Activated naive CD8-positive, alpha-beta T cell treated with anti-CD3 and anti-CD28 coated beads for 36 hours (primary cell): ENCODE measurements at regions not wholly inside any gene's neighbourhood (a gene's known extent, or its start where the extent isn't known, plus 50 kb on each side); places are given as distances from the start of the nearest gene placed in this dataset.

Experiments used
- DNase-seq: peaks from one replicate; pipeline ENCODE4 v3.0.0; 2021
- H3K27ac Mint-ChIP-seq: one replicate; pipeline ENCODE4 v1.8.0; 2022; ENCODE audit warnings: mild to moderate bottlenecking, moderate library complexity, mixed read lengths
- H3K27me3 Mint-ChIP-seq: one replicate; pipeline ENCODE4 v1.8.0; 2022; ENCODE audit warnings: mild to moderate bottlenecking, mixed read lengths
- H3K36me3 Mint-ChIP-seq: one replicate; pipeline ENCODE4 v1.8.0; 2021; ENCODE audit warnings: mild to moderate bottlenecking, mixed read lengths
- H3K4me1 Mint-ChIP-seq: one replicate; pipeline ENCODE4 v1.8.0; 2021; ENCODE audit warnings: mixed read lengths
- H3K4me3 Mint-ChIP-seq: one replicate; pipeline ENCODE4 v1.8.0; 2022; ENCODE audit warnings: mild to moderate bottlenecking, moderate library complexity, mixed read lengths
- H3K9me3 Mint-ChIP-seq: one replicate; pipeline ENCODE4 v1.8.0; 2022; ENCODE audit warnings: mixed read lengths

DNA sequence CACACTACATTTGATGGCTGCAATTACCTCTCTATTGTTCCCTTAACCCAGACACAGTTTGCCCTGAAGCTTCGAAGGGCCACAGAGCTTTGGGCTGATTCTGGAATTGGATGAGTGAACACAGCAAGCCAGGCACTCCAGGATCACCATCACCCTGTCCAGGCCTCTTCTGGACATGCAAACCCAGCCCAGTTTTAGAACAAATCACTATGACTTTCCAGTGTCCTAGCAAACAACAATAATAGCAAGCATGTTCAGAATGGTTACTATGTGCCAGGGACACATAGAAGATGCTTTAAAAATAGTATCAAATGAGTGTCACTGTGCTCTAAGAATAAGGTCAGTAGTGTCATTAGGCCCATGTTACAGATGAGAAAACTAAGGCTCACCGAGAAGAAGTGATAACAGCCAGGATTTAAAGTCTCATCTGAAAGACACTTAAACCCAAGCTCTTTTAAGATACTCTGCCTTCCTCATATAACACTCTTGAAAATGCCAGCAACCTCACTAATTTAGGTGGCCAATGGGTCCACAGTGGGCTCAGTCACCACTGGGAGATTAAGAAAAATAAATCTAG lies 191.7 kb upstream of the STK17B start:
- H3K27ac Mint-ChIP-seq: no peak overlapping the region
- no peak overlapping the region for H3K4me3 Mint-ChIP-seq
- peaks cover 5% of the 10 kb centered on the region for H3K27me3 Mint-ChIP-seq
- peaks cover 2% of the 10 kb centered on the region for H3K9me3 Mint-ChIP-seq
- DNase-seq: no peak
- H3K36me3 Mint-ChIP-seq: no peaks in the 10 kb centered on the region
- peaks cover 6% of the 10 kb centered on the region for H3K4me1 Mint-ChIP-seq

DNA sequence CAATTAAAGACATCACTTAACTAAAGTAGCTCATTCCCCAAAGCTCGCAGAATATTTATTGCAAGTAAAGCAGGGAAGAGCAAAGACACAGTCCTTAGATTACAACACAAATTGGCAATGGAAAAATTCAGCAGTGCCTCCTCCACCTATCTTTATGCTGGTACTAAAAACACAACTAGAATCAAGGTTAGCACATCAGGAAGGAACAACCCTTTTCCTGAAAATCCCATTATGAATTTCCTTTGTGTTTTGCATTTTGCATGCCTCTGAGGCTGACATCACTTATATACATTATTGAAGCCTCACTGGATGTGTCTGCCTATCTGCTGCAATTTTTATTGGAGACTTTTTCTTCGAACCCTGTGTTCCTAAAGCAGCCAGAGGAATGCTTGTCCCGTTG lies 193.8 kb upstream of the STK17B start:
- H3K4me3 Mint-ChIP-seq: no peak overlapping the region
- DNase-seq: no peak
- peaks cover 2% of the 10 kb centered on the region for H3K36me3 Mint-ChIP-seq

DNA sequence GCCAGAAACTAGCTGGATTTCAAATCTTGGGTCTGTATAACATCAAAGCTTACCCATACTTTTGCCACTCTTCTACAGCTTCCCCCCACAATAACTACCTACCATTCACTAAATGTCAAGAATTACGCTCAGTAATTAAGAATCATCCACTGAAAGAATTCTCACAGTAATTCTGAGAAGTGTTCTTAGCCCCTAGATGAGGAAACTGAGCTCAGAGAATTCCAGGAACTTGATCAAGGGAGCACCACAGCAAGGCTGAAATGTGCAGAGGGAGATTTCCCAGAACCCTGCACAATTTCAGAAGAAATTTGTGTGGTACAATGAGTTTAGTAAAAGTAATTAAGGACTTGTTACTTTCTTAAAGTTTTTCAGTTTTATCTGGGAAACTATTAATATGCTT lies 194.5 kb upstream of the STK17B start:
- H3K9me3 Mint-ChIP-seq: peaks cover 12% of the 10 kb centered on the region
- DNase-seq: no peak
- H3K4me3 Mint-ChIP-seq: no peak overlapping the region
- peaks cover 3% of the 10 kb centered on the region for H3K27me3 Mint-ChIP-seq
- peaks cover 2% of the 10 kb centered on the region for H3K36me3 Mint-ChIP-seq
- H3K4me1 Mint-ChIP-seq: peaks cover 6% of the 10 kb centered on the region
- no peak overlapping the region for H3K27ac Mint-ChIP-seq

More for the DNA sequence above, 193.8 kb upstream of the STK17B start:
- H3K4me1 Mint-ChIP-seq: peaks cover 6% of the 10 kb centered on the region
- H3K9me3 Mint-ChIP-seq: peaks cover 12% of the 10 kb centered on the region
- H3K27me3 Mint-ChIP-seq: peaks cover 5% of the 10 kb centered on the region
- no peak overlapping the region for H3K27ac Mint-ChIP-seq

DNA sequence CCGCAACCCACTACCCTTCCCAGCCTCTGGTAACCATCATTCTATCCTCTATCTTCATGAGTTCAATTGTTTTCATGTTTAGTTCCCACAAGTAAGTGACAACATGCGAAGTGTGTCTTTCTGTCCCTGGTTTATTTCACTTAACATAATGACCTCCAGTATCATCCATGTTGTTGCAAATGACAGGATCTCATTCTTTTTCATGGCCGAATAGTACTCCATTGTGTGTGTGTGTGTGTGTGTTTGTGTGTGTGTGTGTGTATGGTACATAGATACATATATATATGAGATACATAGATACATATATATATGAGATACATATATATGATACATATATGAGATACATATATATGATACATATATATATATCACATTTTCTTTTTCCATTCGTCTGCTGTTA lies 196.3 kb upstream of the STK17B start:
- H3K4me1 Mint-ChIP-seq: peaks cover 6% of the 10 kb centered on the region
- peaks cover 2% of the 10 kb centered on the region for H3K36me3 Mint-ChIP-seq
- H3K4me3 Mint-ChIP-seq: no peak overlapping the region
- peaks cover 12% of the 10 kb centered on the region for H3K9me3 Mint-ChIP-seq
- no peak for DNase-seq
- H3K27ac Mint-ChIP-seq: no peak overlapping the region
- H3K27me3 Mint-ChIP-seq: peaks cover 4% of the 10 kb centered on the region

DNA sequence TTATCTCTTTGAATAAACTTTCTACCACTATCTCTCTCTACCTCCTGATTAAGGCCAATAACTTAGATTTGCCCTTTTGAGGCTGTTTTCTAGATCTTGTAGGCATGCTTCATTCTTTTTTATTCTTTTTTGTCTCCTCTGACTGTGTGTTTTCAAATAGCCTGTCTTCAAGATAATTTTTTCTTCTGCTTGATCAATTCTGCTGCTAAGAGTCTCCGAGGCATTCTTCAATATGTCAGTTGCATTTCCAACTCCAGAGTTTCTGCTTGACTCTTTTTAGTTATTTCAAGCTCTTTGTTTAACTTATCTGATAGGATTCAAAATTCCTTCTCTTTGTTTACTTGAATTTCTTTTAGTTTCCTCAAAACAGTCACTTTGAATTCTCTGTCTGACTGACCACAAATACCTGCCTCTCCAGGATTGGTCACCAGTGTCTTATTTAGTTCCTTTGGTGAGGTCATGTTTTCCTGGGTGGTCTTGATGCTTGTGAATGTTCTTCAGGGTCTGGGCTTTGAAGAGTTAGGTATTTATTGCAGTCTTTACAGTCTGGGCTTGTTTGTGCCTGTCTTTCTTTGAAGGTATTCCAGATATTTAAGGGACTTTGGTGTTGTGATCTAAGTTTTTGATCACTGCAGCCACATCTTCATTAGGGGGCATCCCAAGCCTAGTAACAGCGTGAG lies 197.3 kb upstream of the STK17B start:
- Mint-ChIP-seq H3K27me3 (peaks cover 4% of the 10 kb centered on the region), H3K4me3 (no peak overlapping the region), H3K27ac (no peak overlapping the region), H3K4me1 (peaks cover 6% of the 10 kb centered on the region), H3K9me3 (peaks cover 12% of the 10 kb centered on the region), H3K36me3 (peaks cover 2% of the 10 kb centered on the region)
- no peak for DNase-seq

DNA sequence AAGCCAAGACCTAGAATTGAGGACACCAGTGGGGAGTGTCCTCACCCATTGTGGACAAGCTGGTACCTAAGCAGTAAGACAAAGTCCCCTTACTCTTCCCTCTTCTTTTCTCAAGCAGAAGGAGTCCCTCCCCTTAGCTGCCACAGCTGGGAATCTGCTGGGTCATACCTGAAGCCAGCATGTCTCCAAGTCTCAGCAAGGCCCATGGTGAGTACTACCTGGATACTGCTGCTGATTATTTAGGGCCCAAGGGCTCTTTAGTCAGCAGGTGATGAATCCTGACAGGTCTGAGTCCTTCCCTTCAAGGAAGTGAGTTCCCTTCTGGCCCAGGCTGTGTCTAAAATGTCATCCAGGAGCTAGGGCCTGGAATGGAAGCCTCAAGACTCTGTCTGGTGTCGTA lies 198.6 kb upstream of the STK17B start:
- Mint-ChIP-seq H3K27me3 (peaks cover 8% of the 10 kb centered on the region), H3K9me3 (peaks cover 12% of the 10 kb centered on the region), H3K36me3 (peaks cover 2% of the 10 kb centered on the region), H3K4me3 (no peak overlapping the region), H3K4me1 (peaks cover 6% of the 10 kb centered on the region), H3K27ac (no peak overlapping the region)
- no peak for DNase-seq

DNA sequence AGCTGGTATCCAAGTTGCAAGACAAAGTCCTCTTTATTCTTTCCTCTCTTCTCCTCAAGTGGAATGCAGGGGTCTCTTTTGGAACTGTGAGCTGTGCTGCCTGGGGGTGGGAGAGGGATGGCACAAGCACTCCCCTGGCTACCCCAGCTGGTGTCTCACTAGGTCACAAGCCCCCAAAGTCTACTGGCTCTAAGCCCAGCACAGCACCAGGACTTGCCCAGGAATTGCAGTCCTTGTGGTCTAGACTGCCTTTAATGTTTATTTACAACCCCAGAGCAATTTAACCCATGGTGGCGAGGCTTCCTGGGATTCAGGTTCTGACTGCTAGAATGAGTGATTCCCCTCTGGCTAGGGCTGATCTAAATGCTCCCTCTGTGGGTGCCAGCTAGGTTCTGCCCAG lies 199.0 kb upstream of the STK17B start:
- Mint-ChIP-seq H3K27ac (no peak overlapping the region), H3K4me1 (peaks cover 6% of the 10 kb centered on the region)

DNA sequence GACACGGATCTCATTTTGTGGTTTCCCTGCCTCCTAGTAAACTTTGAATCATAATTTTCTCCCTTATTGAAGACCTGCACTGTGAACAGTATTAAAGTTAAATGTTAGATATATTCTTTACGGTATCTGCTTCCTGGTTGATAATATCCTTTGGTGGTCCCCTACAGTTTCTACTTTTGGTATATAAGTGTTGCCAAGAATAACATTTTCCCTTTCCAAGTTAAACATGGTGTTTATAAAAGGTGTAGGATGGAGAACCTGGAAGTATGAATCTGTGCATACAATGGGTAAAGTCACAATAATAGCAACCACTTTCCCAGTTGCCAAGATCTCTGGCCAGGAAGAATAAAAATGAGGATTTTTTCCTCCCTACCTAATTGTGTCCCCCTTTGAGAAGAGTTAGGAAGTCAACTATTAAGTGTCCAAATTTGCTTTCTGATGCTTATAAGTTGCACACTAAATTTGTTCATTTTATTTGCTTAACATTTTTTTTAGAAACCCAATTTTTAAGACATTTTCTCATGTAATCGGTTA lies 201.0 kb upstream of the STK17B start:
- DNase-seq: no peak
- Mint-ChIP-seq H3K36me3 (peaks cover 3% of the 10 kb centered on the region), H3K4me3 (no peak overlapping the region), H3K4me1 (peaks cover 4% of the 10 kb centered on the region), H3K9me3 (peaks cover 14% of the 10 kb centered on the region), H3K27me3 (peaks cover 8% of the 10 kb centered on the region), H3K27ac (no peak overlapping the region)

More for the DNA sequence above, 199.0 kb upstream of the STK17B start:
- Mint-ChIP-seq H3K9me3 (peaks cover 12% of the 10 kb centered on the region), H3K27me3 (peaks cover 8% of the 10 kb centered on the region), H3K36me3 (peaks cover 2% of the 10 kb centered on the region), H3K4me3 (no peak overlapping the region)
- no peak for DNase-seq

DNA sequence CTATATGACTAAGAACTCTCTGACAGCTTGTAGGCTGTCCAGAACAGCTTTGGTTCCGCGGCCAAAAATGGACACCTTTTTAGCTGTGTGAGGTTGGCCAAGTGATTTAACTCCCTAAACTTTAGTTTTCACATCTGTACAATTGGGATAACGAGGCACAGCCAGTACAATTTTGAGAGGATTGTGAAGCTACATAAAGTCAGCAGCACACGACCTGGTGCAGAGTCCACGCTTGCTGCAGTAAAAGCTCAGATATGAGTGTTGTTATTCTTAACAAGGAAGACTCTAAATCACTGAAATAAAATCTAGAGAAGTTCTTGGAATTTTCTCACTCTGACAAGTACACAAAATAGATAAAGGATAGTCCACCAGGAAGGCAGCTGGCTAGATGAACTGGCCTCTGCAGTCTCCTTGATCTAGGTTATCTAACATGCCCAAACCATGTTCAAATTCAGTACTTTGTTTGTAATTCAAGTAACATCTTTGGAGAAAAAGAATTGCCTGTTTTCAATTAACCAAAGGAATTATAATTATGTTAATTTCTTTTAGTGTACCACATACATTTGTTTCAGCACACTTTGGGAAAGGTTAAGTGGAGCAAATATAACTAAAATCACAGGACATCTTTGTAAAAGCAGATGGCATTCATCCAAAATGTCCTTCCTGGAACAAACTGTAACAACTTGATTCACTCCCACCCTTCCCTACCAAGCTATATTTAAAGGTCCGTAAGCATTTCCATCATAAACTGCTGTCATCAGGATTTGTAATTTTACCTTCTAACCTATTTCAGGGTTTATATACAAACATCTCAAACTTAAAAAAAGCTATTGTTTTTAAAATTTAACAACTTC lies 201.7 kb upstream of the STK17B start:
- H3K9me3 Mint-ChIP-seq: peaks cover 12% of the 10 kb centered on the region

DNA sequence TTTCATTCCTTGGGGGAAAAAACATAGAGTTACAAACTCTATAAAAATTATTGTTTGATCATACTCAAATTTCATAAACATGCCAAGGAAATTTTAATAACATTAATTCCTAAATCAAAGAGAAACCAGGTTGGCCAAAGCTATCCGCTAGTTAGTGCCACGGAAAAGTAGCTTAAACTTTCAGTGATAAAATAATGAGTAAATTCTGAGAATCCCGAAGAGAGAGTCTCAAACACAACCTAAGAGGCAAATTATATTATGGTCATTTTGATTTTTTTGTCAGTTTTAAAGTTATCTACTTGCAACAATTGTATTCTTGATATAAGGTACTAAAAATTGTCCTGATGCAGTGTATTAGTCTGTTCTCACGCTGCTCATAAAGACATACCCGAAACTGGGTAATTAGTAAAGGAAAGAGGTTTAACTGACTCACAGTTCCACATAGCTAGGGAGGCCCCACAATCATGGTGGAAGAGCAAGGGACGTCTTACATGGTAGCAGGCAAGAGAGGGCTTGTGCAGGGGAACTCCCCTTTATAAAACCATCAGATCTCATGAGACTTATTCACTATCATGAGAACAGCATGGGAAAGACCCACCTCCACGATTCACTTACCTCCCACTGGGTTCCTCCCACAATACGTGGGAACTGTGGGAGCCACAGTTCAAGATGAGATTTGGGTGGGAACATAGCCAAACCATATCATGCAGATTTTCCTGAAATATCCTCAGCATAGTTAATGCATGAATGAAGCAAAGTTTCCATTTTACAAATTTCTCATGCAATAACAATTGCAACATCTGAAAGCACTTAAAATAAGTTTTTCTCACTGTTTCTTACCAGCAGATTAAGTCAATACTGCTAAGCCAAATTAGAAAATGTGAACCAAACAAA lies 205.9 kb upstream of the STK17B start:
- H3K27ac Mint-ChIP-seq: no peak overlapping the region

More for the DNA sequence above, 201.7 kb upstream of the STK17B start:
- Mint-ChIP-seq H3K36me3 (peaks cover 3% of the 10 kb centered on the region), H3K27me3 (peaks cover 10% of the 10 kb centered on the region), H3K4me1 (peaks cover 4% of the 10 kb centered on the region), H3K4me3 (no peak overlapping the region), H3K27ac (no peak overlapping the region)
- no peak for DNase-seq

DNA sequence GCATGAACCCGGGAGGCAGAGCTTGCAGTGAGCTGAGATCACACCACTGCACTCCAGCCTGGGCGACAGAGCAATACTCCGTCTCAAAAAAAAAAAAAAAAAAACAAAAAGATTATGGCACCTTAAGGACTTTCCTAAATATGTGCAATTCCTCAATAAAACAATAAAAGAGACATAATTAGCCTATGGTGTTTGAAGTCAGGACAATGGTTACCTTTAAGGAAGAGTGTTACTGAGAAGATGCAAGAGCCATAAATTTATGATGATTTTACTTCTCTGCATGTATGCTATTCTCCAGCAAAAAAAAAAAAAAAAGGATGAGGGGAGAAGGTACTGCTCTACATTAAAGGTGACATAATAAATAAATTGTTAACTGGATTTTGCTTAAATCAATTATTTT lies 208.2 kb upstream of the STK17B start:
- Mint-ChIP-seq H3K27ac (no peak overlapping the region), H3K4me3 (no peak overlapping the region), H3K4me1 (peaks cover 4% of the 10 kb centered on the region), H3K9me3 (peaks cover 2% of the 10 kb centered on the region), H3K27me3 (peaks cover 5% of the 10 kb centered on the region), H3K36me3 (peaks cover 2% of the 10 kb centered on the region)
- DNase-seq: no peak

More for the DNA sequence above, 205.9 kb upstream of the STK17B start:
- peaks cover 2% of the 10 kb centered on the region for H3K9me3 Mint-ChIP-seq
- peaks cover 2% of the 10 kb centered on the region for H3K36me3 Mint-ChIP-seq
- DNase-seq: peak; percentile 35
- no peak overlapping the region for H3K4me3 Mint-ChIP-seq
- H3K27me3 Mint-ChIP-seq: peaks cover 7% of the 10 kb centered on the region
- H3K4me1 Mint-ChIP-seq: peaks cover 4% of the 10 kb centered on the region

DNA sequence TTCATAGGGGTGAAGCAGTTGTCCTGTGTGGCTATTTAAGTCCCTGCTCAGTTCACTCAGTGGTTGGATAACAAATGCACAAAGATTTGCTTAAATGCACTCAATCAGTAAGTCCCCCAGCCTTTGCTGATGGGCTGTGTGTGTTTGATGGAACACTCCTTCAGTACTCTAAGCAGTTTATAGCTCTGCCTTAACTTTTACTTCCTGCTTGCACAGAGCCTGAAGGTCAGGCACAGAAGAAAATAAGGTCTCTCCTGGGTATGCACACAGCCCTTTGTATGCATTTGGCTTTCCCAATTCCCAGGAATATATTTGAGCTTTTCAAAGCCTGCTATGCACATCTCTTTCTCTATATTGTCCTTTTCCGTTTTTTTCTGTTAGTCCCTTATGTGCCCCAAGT lies 208.7 kb upstream of the STK17B start:
- H3K4me3 Mint-ChIP-seq: no peak overlapping the region
- DNase-seq: no peak
- H3K27ac Mint-ChIP-seq: no peak overlapping the region
- H3K36me3 Mint-ChIP-seq: peaks cover 2% of the 10 kb centered on the region
- H3K27me3 Mint-ChIP-seq: peaks cover 3% of the 10 kb centered on the region
- peaks cover 7% of the 10 kb centered on the region for H3K4me1 Mint-ChIP-seq
- peaks cover 2% of the 10 kb centered on the region for H3K9me3 Mint-ChIP-seq

DNA sequence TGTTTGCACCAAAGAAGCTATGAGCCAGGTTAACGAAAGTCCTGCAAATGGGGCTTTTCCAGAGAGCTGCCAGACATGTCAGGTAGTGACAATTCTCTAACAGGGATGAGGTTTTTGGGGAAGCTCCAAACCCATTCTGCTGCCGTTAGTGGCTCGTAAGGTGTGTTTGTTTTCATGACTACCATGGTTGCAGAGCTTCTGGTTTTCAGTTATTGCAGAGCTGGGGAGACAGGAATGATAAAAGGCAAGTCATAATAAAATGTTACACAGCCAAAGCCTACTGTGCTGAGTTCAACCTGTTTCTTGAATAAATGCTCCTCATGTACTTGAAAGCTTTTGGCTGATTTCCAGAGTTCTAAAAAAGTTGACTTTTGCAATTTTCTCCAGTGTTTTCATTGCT lies 209.2 kb upstream of the STK17B start:
- H3K4me1 Mint-ChIP-seq: peaks cover 7% of the 10 kb centered on the region
- H3K27ac Mint-ChIP-seq: no peak overlapping the region
- peaks cover 2% of the 10 kb centered on the region for H3K36me3 Mint-ChIP-seq
- H3K4me3 Mint-ChIP-seq: no peak overlapping the region
- peaks cover 3% of the 10 kb centered on the region for H3K27me3 Mint-ChIP-seq
- DNase-seq: no peak
- peaks cover 2% of the 10 kb centered on the region for H3K9me3 Mint-ChIP-seq

DNA sequence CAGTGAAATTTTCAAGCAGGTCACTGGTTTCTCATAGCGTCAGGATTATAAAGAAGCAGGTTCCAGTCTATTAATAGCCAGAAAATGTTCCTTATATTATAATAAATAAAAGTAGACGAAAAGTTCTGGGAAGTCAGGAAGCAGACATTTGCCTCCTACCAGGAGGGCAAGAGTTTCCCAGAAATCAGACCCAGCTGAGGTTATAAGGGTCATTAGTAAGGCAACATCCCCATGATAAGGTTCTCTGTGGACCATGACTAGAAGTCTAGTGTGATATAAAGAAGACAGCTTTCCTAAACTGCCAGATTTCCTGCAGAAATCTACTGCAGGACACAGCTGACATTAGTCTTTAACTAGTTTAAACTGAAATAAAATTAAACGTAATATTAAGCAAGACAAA lies 210.1 kb upstream of the STK17B start:
- H3K9me3 Mint-ChIP-seq: no peaks in the 10 kb centered on the region
- H3K36me3 Mint-ChIP-seq: peaks cover 2% of the 10 kb centered on the region
- H3K27me3 Mint-ChIP-seq: peaks cover 3% of the 10 kb centered on the region
- no peak for DNase-seq
- H3K27ac Mint-ChIP-seq: no peak overlapping the region
- H3K4me1 Mint-ChIP-seq: peaks cover 7% of the 10 kb centered on the region
- no peak overlapping the region for H3K4me3 Mint-ChIP-seq
